AML-193 (cell line): ENCODE measurements at regions not wholly inside any gene's neighbourhood (a gene's known extent, or its start where the extent isn't known, plus 50 kb on each side); places are given as distances from the start of the nearest gene placed in this dataset.

ENCODE experiments used
- DNase-seq, 2 experiments: peaks; one replicate each; lab custom pipeline; 2025; lab: John Stamatoyannopoulos, UW

GRCh38 chr10:129369566-129369965, 97.5 kb upstream of the MGMT start:
- no peak for DNase-seq

DNA sequence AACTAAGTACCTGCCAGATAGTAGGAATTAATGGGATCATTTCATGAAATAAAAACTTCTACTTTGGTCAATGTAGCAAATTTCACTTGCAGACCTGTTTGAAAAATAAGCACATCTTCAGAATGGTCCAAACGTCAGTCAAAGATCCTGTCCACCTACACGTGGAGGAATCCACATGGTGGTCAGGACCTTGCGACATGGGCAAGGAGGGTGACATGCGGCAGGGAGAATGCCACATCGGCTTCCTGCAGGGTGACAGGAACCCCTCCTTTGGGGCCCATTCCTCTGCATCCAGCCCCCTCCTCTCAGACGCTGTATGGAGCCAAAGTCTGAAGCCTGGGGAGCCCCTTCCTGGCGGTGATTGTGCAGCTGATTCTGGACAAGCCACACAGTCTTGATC, 95.5 kb upstream of the MGMT start:
- DNase-seq, result no peak

DNA sequence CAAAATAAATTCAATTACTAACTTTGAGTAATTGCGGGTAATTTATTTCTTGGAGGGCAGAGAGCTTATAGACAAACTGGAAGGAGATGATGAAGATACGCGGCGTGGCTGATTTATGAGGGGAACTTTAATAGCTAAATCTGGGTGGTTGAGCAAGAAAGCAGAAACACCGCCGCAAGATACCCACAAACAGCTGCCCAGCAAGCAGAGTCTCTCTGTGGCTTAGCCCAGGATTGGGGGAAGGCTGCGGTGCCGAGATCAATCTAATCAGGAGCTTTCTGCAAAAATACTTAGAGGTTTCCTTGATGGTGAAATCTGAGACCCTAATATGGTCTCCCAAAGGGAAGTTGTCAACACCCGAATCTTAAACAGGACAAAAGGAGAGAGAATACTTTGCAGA, 94.9 kb upstream of the MGMT start:
- DNase-seq, result no peak

- no peak for DNase-seq
These were observed 93.8 kb upstream of the MGMT start for GRCh38 chr10:129373231-129373630.

- no peak for DNase-seq
These were observed 93.3 kb upstream of the MGMT start for GRCh38 chr10:129373718-129374117.

GRCh38 chr10:129375171-129375570, 91.9 kb upstream of the MGMT start:
- no peak for DNase-seq

DNA sequence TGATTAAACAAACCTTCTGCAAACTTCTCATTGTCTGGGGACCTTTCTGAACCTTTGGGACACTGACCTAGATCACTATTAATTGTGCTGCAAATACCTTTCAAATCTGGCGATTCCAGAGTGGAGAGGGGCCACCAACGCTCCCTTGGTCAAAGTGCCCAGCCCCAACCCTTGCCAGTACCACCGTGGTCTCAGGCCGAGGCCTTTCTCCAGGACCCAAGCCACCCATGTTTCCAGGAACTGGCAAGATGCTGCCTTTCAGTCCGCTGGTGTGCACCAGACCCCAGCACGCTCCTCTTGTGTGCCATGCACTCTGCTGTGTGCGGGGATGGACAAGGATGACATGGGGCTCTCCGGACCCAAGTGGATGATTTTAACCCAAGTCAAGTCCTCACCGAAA, 91.1 kb upstream of the MGMT start:
- no peak for DNase-seq

GRCh38 chr10:129380279-129380678, 86.8 kb upstream of the MGMT start:
- DNase-seq, result no peak

GRCh38 chr10:129381741-129382140, 85.3 kb upstream of the MGMT start:
- DNase-seq, result no peak

GRCh38 chr10:129382401-129382800, 84.6 kb upstream of the MGMT start:
- no peak for DNase-seq

GRCh38 chr10:129383651-129384050, 83.4 kb upstream of the MGMT start:
- DNase-seq, result no peak

DNA sequence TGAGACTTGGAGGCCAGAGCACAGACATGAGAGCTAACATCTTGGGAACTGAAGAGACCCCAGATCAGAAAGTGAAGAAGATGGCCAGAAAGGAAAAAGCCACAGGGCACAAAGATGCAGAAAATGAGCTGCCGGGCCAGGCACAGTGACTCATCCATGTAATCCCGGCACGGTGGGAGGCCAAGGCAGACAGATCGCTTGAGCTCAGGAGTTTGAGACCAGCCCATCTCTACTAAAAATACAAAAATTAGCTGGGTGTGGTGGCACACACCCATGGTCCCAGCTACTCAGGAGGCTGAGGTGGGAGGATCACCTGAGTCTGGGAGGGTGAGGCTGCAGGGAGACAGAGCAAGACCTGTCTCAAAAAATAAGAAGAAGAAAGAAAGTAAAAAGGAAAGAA, 81.4 kb upstream of the MGMT start:
- DNase-seq, result no peak

DNA sequence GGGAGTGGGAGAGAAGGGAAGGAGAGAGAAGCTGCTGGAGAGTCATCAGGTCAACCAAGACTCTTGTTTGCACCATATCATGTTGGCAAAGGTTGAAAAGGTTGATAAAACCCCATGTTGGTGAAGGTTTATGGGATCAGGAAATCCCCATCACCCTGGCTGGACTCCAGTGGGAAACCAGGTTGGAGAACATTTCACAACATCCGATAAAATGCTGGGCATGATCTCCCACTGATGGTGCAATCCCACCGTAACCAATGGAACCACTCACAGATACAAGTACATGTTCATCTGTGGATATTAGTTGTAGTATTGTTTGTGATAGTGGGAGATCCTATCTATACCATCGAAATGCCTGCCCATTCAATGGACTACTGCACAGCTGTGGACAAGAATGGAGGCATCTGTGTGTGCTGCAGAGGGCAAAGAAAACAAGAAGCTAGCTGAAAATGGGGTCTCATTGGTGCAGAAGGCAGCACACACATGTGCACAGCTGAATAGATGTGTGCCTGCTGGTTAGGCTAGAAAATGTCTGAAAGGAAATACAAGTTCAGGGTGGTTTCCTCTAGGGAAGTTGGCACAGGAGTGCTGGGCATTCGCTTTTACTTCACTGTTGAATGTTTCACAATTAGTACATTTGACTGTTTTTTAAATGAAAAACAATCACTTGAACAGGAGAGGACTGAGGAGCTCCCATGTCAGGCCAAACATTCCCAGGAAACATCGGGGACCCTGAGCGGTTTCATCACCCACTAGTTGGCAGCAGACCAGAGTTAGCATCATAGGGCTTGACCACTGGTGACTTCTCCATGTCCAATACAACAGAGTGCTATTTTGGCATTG, 80.4 kb upstream of the MGMT start:
- no peak for DNase-seq

- no peak for DNase-seq
These were observed 79.8 kb upstream of the MGMT start for GRCh38 chr10:129387258-129387525.

DNA sequence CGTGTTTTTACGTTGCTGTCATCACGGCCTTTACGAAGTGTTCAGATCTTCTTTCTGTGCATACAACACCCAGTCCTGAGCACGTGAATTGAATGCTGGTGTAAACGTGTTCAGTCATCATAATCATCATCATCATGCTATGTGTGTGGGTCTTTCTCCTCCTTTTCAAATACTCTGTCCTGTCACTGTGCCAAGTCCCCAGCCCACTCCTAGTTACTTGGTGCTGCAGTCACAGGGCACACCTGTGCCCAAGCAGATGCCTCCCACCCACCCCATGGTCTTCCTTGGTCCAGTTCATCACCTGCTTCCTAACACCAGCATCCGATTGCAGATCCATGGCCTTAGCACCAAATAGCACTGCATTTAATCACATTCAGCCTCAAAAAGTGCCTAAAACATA, 78.6 kb upstream of the MGMT start:
- DNase-seq, result no peak

GRCh38 chr10:129389194-129389593, 77.8 kb upstream of the MGMT start:
- DNase-seq, result no peak

DNA sequence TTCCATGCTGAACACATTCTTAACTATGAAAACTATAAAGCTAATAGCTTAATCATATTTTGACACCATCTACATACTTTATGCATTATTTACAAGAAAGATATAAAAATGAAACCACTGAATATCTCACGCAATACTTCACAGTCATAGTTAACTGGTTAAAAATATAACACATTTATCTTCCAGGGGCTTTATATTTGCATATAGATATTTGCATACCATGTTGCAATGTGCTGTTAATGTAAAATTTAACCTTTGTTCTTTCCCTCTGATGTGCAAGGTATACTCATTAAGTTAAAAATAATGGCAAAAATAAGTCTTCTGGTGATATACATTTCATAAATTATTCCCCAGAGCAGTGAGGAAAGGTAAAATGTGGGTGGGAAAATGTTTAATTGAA, 76.9 kb upstream of the MGMT start:
- DNase-seq, result no peak

DNA sequence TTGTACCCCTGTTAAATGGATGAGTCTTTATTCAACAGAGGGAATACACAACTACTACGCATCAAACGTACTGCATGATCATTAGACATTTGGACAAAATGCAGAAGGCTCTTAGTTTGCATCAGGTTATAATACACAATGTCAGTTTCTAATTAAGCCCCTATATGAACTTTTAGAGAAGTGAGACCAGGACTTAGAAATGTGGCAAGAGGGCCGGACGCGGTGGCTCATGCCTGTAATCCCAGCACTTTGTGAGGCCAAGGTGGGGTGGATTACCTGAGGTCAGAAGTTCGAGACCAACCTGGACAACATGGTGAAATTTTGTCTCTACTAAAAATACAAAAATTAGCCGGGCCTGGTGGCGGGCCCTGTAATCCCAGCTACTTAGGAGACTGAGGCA, 76.3 kb upstream of the MGMT start:
- no peak for DNase-seq

DNA sequence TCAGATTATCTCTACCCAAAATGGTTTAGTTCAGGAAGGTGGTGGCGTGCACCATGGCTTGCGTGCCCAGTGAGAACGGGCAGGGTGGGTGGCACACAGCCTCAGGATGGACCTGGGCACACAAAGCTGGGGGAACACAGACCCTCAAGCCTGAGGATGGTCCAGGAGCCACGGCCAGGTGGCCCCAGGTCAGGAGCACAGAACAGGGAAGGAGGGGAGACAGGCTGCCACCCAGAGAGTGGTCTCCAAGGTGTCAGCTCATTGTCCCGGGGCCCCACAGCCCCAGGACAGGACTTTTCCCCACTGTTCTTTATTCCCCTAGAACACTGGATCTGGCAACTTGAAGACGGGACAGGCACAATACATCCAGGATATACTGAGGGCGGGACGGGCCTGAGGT, 75.6 kb upstream of the MGMT start:
- DNase-seq, result no peak

GRCh38 chr10:129392855-129393254, 74.2 kb upstream of the MGMT start:
- no peak for DNase-seq

DNA sequence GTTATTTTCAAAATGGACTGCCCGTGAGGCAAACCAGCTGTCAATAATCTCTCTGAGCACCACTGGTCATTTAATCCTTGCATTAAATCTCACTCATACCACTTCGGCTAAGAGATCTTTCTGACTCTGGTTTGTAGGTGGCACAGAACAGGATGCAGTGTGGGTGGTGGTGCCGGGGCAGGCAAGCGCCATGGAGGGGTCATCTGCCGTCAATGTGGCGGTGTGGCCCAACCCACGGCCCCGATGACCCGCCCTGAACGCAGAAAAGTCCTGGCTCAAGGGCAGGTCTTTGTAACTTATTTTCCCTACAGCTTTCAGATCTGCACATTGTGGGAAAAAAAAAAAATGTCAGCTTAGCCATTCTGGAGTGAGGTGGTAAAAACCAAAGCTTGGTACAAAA, 73.2 kb upstream of the MGMT start:
- DNase-seq, result no peak

DNA sequence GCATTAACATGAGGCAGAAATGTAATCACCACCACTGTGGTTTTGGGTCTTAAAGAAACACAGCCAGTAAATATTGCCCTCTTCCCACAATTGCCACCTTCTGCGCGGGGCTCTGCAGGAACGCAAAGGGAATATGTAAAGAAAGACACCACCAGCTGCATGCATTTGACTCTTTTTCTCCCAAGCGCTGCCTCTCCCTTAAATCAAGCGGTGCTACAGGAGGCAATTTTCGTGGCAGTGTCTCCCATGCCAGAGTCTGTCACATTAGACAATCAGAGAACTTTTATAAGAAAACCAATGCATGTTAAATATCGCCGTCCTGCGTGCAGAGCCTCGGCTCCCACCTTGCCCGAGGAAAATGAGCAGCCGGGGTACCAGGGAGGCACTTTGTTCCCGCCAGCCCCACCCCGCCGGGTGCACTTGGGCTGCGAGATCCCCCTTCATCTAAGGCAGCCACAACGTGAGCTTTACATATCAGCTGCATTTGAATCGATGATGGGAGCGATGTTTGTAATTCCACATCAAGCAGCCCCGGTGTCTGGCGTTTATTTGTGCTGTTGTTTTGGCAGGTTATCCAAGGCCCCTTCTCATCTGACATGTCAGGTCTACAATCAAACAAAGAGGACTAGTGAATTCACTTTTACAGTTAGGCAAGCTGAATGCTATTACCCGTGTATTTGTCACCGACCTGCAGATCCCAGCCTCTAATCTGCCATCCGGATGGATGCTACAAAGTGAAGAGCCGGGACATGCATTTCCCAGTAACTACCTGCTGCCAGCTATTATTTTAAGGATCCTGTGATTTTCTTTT, 72.3 kb upstream of the MGMT start:
- DNase-seq, result no peak

DNA sequence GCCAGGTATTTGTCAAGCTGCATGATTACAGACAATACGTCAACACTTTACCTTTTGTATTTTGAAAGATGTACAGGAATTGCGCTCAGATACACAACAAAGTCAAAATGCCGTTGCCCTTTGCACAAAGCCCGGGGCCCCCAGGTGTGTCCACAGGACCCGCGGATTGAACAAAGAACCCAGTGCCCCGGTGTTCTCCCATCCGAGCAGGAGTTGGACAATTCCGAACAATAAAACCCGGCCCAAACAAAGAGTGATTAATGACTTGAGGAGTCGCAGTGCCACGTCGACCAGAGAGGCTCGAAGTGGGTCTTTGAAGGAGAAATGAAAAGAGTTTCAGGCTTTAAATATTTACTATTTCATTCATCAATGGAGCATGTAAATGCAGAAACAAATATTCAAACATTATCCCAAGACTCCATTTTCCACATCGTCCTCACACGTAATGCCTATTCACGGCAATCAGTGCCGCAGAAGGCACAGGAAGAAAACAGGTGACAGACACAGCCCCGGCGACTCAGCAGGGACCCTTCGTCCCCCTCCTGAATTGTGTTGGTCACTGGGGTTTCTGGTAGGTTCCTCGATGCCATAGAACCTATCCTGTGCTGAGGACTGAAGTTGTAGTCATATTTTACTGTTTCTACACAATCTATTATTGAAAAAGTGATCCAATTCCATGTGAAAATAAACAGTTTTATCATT, 70.9 kb upstream of the MGMT start:
- DNase-seq, result no peak
